NCI-H69 (cell line): ENCODE measurements at regions not wholly inside any gene's neighbourhood (a gene's known extent, or its start where the extent isn't known, plus 50 kb on each side); places are given as distances from the start of the nearest gene placed in this dataset.
"Not testable (repeated sequence)": the region's sequence is repeated elsewhere in the genome, so short reads cannot be mapped to it uniquely, and the experiment has no call there.

Experiments used
- DNase-seq: peaks from one replicate; lab custom pipeline; 2025; lab: John Stamatoyannopoulos, UW

GRCh38 chr14:106355881-106356642 is 829.7 kb downstream of the TMEM121 start:
- not testable (repeated sequence) for DNase-seq

GRCh38 chr14:106356643-106356930 is 830.2 kb downstream of the TMEM121 start:
- DNase-seq: not testable (repeated sequence)

GRCh38 chr14:106359157-106359887 is 832.9 kb downstream of the TMEM121 start:
- DNase-seq: not testable (repeated sequence)

GRCh38 chr14:106365371-106365770 is 839.0 kb downstream of the TMEM121 start:
- DNase-seq: not testable (repeated sequence)

- not testable (repeated sequence) for DNase-seq
Measured at GRCh38 chr14:106365894-106366293, 839.5 kb downstream of the TMEM121 start.

- DNase-seq: not testable (repeated sequence)
Measured at GRCh38 chr14:106366971-106367370, 840.6 kb downstream of the TMEM121 start.

GRCh38 chr14:106369456-106369855 is 843.1 kb downstream of the TMEM121 start:
- DNase-seq: not testable (repeated sequence)

- peak; percentile 90 for DNase-seq
Measured at GRCh38 chr14:106372870-106373652, 846.7 kb downstream of the TMEM121 start.

- DNase-seq: not testable (repeated sequence)
Measured at GRCh38 chr14:106373653-106374110, 847.3 kb downstream of the TMEM121 start.

GRCh38 chr14:106377432-106377831 is 851.0 kb downstream of the TMEM121 start:
- no peak for DNase-seq

GRCh38 chr14:106378191-106378590 is 851.8 kb downstream of the TMEM121 start:
- no peak for DNase-seq

GRCh38 chr14:106380740-106381139 is 854.4 kb downstream of the TMEM121 start:
- no peak for DNase-seq

GRCh38 chr14:106389186-106389585 is 862.8 kb downstream of the TMEM121 start:
- not testable (repeated sequence) for DNase-seq

- DNase-seq: no peak
Measured at GRCh38 chr14:106390401-106390800, 864.0 kb downstream of the TMEM121 start.

- no peak for DNase-seq
Measured at GRCh38 chr14:106390947-106391346, 864.6 kb downstream of the TMEM121 start.

GRCh38 chr14:106393742-106394141 is 867.4 kb downstream of the TMEM121 start:
- DNase-seq: no peak

GRCh38 chr14:106395456-106396050 is 869.2 kb downstream of the TMEM121 start:
- no peak for DNase-seq

GRCh38 chr14:106396999-106397398 is 870.6 kb downstream of the TMEM121 start:
- peak; percentile 58 for DNase-seq

- DNase-seq: peak; percentile 91
Measured at GRCh38 chr14:106398931-106399331, 872.5 kb downstream of the TMEM121 start.

- not testable (repeated sequence) for DNase-seq
Measured at GRCh38 chr14:106401316-106401715, 874.9 kb downstream of the TMEM121 start.

GRCh38 chr14:106410229-106410628 is 883.8 kb downstream of the TMEM121 start:
- DNase-seq: not testable (repeated sequence)

- no peak for DNase-seq
Measured at GRCh38 chr14:106414464-106414863, 888.1 kb downstream of the TMEM121 start.
